Tibial nerve (tissue), 4 donors: ENCODE measurements at regions not wholly inside any gene's neighbourhood (a gene's known extent, or its start where the extent isn't known, plus 50 kb on each side); places are given as distances from the start of the nearest gene placed in this dataset.

ENCODE experiments used
- DNase-seq, 2 donors: peaks; one replicate each; pipeline ENCODE4 v3.0.0-alpha.2; 2019; ENCODE audit warnings: low spot score in 2 of 2
- H3K27ac ChIP-seq, 4 donors: fragments of 200-600 bp; sonication (generic) in 3 of 4; one replicate each; pipeline ENCODE4 v1.5.1; 2017 to 2019; ENCODE audit warnings: mild to moderate bottlenecking in 1 of 4
- H3K27me3 ChIP-seq, 2 donors: fragments of 200-600 bp; sonication (generic) in 1 of 2; one replicate each; pipeline versions ENCODE4 v1.5.1 to v1.6.0; 2017 to 2019
- H3K36me3 ChIP-seq, 3 donors: fragments of 200-600 bp; sonication (generic); one replicate each; pipeline ENCODE4 v1.5.1; 2018 to 2019
- H3K4me1 ChIP-seq, 4 donors: fragments of 200-600 bp; sonication (generic) in 3 of 4; one replicate each; pipeline ENCODE4 v1.5.1; 2017 to 2019
- H3K4me3 ChIP-seq, 4 donors: fragments of 200-600 bp; sonication (generic) in 3 of 4; one replicate each; pipeline ENCODE4 v1.5.1; 2017 to 2019; ENCODE audit warnings: mild to moderate bottlenecking in 1 of 4, moderate library complexity in 1 of 4
- H3K9me3 ChIP-seq, 4 donors: fragments of 200-600 bp; sonication (generic) in 3 of 4; one replicate each; pipeline ENCODE4 v1.5.1; 2017 to 2019
- EP300 ChIP-seq, 2 donors: sonication (generic); formaldehyde crosslinking; IDR thresholded peaks; one replicate each; pipeline ENCODE4 v1.6.1; 2017; ENCODE audit warnings: antibody characterized with exemption in 2 of 2, mild to moderate bottlenecking in 1 of 2
- POLR2A ChIP-seq, 2 donors: fragments of 450-650 bp; IDR thresholded peaks; one replicate each; pipeline ENCODE4 v1.6.1; 2017; ENCODE audit warnings: antibody characterized with exemption in 2 of 2, mild to moderate bottlenecking in 2 of 2, moderate library complexity in 2 of 2
- WGBS, 2 donors: methylation state at CpG; one replicate each; pipeline ENCODE4 v1.1.5; 2018; 5-methylcytosine and 5-hydroxymethylcytosine counted together
- TF ChIP-seq, protein P1 (sequence below), 5 experiments: fragments of 200-600 bp in 3 of 5; fragments of 450-650 bp in 2 of 5; sonication (generic) in 3 of 5; IDR thresholded peaks; one replicate each; pipeline ENCODE4 v1.5.1; 2016 to 2019; ENCODE audit warnings: antibody characterized with exemption in 5 of 5, mild to moderate bottlenecking in 3 of 5, moderate library complexity in 2 of 5

DNA sequence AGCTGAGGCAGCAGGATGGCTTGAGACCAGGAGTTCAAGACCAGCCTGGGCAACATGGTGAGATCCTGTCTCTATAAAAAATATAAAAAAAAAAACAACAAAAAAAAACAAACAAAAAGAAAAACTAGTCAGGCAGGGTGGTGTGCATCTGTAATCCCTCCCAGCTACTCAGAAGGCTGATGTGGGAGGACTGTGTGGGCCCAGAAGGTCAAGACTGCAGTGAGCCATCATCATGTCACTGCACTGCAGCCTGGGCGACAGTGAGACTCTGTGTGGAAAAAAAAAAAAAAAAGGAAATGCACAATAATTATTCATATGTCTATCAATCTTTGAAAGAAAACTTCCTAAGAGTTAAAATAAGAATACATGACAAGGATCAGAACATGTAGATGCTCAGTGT lies 178.3 kb downstream of the SEM1 start:
- no peaks in the 10 kb centered on the region for H3K9me3 ChIP-seq
- 43 to 79% methylated on average over 1 of the region's 1 CpG for WGBS, 2 donors
- H3K27ac ChIP-seq, result no peak overlapping the region

DNA sequence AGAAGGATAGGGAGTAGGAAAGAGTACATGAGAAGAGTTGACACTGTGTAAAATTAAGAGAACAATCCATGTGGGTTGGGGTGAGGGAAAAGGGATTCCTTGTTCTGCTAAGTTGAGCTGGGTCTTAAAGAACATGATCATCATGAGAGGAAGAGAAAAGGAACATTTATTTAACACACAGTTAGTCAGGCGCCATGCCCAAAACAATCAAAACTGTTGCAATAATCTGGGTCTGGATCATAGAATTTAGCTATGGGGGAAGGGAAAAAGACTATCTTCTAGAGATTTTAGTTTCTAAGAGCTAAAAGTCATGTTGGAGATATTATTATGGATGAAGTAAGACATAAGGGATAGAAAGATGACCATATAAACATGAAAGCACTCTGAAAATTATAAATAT lies 178.9 kb downstream of the SEM1 start:
- H3K36me3 ChIP-seq, result no peaks in the 10 kb centered on the region
- H3K4me1 ChIP-seq, result no peaks in the 10 kb centered on the region
- TF ChIP-seq, protein P1, sequence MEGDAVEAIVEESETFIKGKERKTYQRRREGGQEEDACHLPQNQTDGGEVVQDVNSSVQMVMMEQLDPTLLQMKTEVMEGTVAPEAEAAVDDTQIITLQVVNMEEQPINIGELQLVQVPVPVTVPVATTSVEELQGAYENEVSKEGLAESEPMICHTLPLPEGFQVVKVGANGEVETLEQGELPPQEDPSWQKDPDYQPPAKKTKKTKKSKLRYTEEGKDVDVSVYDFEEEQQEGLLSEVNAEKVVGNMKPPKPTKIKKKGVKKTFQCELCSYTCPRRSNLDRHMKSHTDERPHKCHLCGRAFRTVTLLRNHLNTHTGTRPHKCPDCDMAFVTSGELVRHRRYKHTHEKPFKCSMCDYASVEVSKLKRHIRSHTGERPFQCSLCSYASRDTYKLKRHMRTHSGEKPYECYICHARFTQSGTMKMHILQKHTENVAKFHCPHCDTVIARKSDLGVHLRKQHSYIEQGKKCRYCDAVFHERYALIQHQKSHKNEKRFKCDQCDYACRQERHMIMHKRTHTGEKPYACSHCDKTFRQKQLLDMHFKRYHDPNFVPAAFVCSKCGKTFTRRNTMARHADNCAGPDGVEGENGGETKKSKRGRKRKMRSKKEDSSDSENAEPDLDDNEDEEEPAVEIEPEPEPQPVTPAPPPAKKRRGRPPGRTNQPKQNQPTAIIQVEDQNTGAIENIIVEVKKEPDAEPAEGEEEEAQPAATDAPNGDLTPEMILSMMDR (IDR thresholded peaks at IDR 0.05), result no peak
- TF ChIP-seq EP300 (IDR thresholded peaks at IDR 0.05) (no peak), POLR2A (IDR thresholded peaks at IDR 0.05) (no peak)
- no peaks in the 10 kb centered on the region for H3K27me3 ChIP-seq
- DNase-seq, result peak in 1 of 2 donors; percentile 23
- 88% methylated on average over 1 of the region's 1 CpG for WGBS, 2 donors
- no peak overlapping the region for H3K27ac ChIP-seq
- H3K4me3 ChIP-seq, result no peak overlapping the region
- no peaks in the 10 kb centered on the region for H3K9me3 ChIP-seq

More for the DNA sequence above, 178.3 kb downstream of the SEM1 start:
- TF ChIP-seq, protein P1 (IDR thresholded peaks at IDR 0.05), result no peak
- TF ChIP-seq POLR2A (IDR thresholded peaks at IDR 0.05) (no peak), EP300 (IDR thresholded peaks at IDR 0.05) (no peak)
- DNase-seq, result no peak
- H3K27me3 ChIP-seq, result no peaks in the 10 kb centered on the region
- H3K36me3 ChIP-seq, result no peaks in the 10 kb centered on the region
- no peaks in the 10 kb centered on the region for H3K4me1 ChIP-seq
- no peak overlapping the region for H3K4me3 ChIP-seq

DNA sequence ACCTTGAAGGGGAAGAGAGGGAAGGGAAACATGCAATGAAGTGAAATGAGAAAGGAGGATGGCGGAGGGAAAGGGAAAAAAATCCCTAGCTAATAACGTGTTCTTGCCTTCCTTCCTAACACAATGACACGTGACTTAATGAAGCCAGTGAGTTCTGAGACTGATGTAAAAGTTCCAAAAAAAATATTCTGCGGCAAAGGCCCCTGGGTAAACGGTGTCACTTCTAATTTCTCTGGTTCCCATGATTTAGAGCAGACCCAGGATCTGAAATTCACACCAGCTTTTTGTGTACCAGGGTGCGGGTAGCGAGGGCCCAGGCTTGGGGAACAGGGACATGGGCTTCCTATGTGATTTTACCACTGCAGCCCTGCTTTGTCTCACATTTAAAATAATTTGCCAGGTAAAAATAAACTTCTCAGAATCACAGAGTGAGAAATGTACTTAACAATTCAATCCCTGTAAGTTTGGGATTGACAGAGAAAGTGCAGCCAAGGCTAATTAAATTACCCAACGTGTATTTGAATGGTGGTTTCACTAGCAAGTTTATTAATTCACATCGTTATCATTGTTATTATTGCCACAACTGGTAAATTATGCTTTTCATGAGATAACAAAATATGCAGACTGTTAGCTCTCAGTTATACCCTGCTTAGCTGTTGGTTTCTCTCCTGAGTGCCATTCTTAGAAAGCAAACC lies 182.4 kb downstream of the SEM1 start:
- no peaks in the 10 kb centered on the region for H3K27me3 ChIP-seq
- TF ChIP-seq POLR2A (IDR thresholded peaks at IDR 0.05) (no peak), EP300 (IDR thresholded peaks at IDR 0.05) (no peak)
- TF ChIP-seq, protein P1 (IDR thresholded peaks at IDR 0.05), result no peak
- no peak overlapping the region for H3K4me3 ChIP-seq
- H3K27ac ChIP-seq, result no peak overlapping the region
- 58 to 60% methylated on average over 9 of the region's 9 CpGs for WGBS, 2 donors
- H3K9me3 ChIP-seq, result no peaks in the 10 kb centered on the region
- no peak for DNase-seq
- H3K36me3 ChIP-seq, result no peaks in the 10 kb centered on the region
- no peaks in the 10 kb centered on the region for H3K4me1 ChIP-seq

DNA sequence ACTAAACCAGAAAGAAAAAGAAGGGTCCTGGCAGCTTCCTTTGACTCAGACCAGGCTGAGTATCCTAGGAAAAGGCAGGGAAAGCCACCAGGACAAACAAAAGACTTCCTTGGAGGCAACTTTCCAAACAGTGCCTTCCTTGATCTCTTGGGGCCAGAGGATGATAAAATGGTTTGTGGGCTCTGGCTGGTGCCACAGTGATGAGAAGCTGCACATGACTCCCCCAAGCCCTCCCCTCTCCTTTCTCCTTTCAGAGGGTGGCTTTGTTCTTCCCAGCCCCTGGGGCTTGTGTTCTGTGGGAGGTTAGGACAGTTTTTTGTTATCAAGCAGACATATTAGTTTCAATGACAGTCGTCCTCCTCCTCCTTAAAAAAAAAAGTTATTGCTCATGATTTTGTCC lies 183.2 kb downstream of the SEM1 start:
- 28 to 30% methylated on average over 1 of the region's 1 CpG for WGBS, 2 donors
- no peaks in the 10 kb centered on the region for H3K36me3 ChIP-seq
- H3K27me3 ChIP-seq, result no peaks in the 10 kb centered on the region
- H3K9me3 ChIP-seq, result no peaks in the 10 kb centered on the region
- TF ChIP-seq, protein P1 (IDR thresholded peaks at IDR 0.05), result no peak
- no peak for TF ChIP-seq EP300 (IDR thresholded peaks at IDR 0.05)
- TF ChIP-seq POLR2A (IDR thresholded peaks at IDR 0.05), result no peak
- H3K4me1 ChIP-seq, result no peaks in the 10 kb centered on the region
- no peak overlapping the region for H3K27ac ChIP-seq
- DNase-seq, result no peak
- H3K4me3 ChIP-seq, result no peak overlapping the region

DNA sequence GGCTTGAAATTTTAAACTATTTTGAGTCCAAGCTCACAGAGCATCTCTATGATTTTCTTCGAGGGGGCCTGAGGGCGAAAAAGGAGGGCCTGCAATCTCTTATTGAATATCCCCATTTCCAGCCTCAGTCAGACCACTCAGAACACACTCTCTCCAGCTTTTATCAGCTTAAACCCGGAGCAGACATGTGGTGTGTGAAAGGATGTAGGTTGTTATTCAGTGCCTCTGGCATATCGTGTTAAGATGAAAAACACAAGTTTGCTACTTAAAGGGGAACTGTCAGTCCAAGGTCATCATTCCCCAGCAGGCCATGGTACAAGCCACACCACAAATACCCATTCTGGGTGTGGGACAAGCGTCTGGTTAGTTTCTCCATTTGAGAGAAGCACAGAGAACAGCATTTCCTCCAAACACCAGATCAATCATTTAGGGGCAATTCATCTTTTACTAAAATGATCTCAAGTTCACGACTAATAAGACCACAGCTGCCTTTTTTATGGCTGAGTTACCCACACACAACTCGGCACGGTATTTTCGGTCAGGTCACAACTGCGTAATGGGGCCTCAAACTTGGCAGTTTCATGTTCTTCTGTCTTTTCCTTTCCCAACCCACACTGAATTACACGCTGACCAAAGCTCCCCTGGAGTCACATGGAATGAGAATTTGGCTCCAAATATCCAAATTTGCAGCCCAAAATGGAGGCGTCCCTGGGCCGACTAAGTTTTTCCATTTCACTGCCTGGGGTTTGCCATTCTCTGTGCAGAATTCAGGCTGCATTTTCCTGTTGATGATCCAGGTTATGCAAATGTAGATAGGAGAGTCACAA lies 188.4 kb downstream of the SEM1 start:
- no peaks in the 10 kb centered on the region for H3K36me3 ChIP-seq
- H3K4me3 ChIP-seq, result no peak overlapping the region
- WGBS, 2 donors, result 60% methylated on average over 13 of the region's 13 CpGs
- peaks cover 0 to 2% (median 0%) of the 10 kb centered on the region in 4 donors for H3K9me3 ChIP-seq
- no peaks in the 10 kb centered on the region for H3K4me1 ChIP-seq
- TF ChIP-seq, protein P1 (IDR thresholded peaks at IDR 0.05), result no peak
- TF ChIP-seq POLR2A (IDR thresholded peaks at IDR 0.05) (no peak), EP300 (IDR thresholded peaks at IDR 0.05) (no peak)
- no peak for DNase-seq
- H3K27ac ChIP-seq, result no peak overlapping the region
- H3K27me3 ChIP-seq, result no peaks in the 10 kb centered on the region
